Mammary epithelial cell (primary cell): ENCODE measurements at regions not wholly inside any gene's neighbourhood (a gene's known extent, or its start where the extent isn't known, plus 50 kb on each side); places are given as distances from the start of the nearest gene placed in this dataset.

Experiments used
- EZH2 ChIP-seq: IDR thresholded peaks from 2 replicates; pipeline ENCODE4 v1.6.1; 2012; ENCODE audit warnings: low read length, inconsistent platforms, borderline replicate concordance
- TF ChIP-seq, protein P1 (sequence below), 2 donors: IDR thresholded peaks in 1 of 2; conservative IDR thresholded peaks in 1 of 2; 2 replicates each; pipeline ENCODE4 v1.5.1; 2011 to 2012; ENCODE audit warnings: inconsistent platforms in 2 of 2, low read length in 2 of 2, mild to moderate bottlenecking in 2 of 2, control low read depth in 1 of 2, low read depth in 1 of 2; ENCODE audit not compliant: insufficient read depth in 1 of 2; ENCODE audit errors: extremely low read depth in 1 of 2

DNA sequence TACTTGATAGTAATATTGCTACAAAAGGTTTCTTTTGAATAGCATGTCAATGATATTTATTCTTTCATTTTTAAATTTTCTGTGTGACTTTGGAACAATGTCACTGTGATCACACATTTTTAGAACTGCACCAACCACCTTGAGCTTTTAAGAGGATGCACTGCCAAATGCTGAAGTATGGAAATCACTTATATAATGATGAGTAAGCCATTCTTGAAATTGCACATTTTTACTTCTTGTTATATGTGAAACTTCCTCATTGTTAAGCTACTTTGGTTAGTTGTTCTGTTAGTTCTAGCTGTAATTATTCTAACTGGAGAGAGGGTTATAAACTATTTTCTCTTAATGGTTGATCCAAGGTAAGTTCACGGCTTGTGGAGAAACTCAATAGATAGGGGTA, 547.5 kb downstream of the ZIC1 start:
- TF ChIP-seq, protein P1, sequence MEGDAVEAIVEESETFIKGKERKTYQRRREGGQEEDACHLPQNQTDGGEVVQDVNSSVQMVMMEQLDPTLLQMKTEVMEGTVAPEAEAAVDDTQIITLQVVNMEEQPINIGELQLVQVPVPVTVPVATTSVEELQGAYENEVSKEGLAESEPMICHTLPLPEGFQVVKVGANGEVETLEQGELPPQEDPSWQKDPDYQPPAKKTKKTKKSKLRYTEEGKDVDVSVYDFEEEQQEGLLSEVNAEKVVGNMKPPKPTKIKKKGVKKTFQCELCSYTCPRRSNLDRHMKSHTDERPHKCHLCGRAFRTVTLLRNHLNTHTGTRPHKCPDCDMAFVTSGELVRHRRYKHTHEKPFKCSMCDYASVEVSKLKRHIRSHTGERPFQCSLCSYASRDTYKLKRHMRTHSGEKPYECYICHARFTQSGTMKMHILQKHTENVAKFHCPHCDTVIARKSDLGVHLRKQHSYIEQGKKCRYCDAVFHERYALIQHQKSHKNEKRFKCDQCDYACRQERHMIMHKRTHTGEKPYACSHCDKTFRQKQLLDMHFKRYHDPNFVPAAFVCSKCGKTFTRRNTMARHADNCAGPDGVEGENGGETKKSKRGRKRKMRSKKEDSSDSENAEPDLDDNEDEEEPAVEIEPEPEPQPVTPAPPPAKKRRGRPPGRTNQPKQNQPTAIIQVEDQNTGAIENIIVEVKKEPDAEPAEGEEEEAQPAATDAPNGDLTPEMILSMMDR (conservative IDR thresholded peaks at IDR 0.05 in 1 of 2, IDR thresholded peaks at IDR 0.05 in 1 of 2; ENCODE audit: extremely low read depth in 1 of 2, insufficient read depth in 1 of 2, low read depth in 1 of 2, low read length in 2 of 2): no peak
- TF ChIP-seq EZH2: no peak
